ENCODE measurements at regions not wholly inside any gene's neighbourhood (a gene's known extent, or its start where the extent isn't known, plus 50 kb on each side); places are given as distances from the start of the nearest gene placed in this dataset.

DNA sequence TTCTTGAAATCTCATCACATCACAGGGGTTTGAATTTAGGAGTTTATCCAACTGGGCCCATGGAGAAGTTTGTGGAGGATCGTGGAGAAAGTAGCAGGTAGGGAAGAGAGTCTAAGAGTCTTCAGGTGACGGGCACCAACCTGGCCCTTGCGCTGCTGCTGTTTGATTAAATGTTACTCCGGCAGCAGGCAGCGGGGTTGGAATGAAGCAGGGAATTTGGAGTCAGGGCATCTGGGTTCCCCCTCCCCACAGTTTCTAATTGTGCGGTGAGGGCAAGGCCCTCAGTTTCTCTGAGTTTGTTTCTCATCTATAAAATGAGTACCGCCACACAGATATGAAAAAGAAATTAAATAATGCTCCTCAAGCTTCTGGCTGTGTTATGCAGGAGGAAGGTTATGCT, 182.9 kb upstream of the RGMA start:
- DNase-seq: no peak
- TF ChIP-seq, protein P1, sequence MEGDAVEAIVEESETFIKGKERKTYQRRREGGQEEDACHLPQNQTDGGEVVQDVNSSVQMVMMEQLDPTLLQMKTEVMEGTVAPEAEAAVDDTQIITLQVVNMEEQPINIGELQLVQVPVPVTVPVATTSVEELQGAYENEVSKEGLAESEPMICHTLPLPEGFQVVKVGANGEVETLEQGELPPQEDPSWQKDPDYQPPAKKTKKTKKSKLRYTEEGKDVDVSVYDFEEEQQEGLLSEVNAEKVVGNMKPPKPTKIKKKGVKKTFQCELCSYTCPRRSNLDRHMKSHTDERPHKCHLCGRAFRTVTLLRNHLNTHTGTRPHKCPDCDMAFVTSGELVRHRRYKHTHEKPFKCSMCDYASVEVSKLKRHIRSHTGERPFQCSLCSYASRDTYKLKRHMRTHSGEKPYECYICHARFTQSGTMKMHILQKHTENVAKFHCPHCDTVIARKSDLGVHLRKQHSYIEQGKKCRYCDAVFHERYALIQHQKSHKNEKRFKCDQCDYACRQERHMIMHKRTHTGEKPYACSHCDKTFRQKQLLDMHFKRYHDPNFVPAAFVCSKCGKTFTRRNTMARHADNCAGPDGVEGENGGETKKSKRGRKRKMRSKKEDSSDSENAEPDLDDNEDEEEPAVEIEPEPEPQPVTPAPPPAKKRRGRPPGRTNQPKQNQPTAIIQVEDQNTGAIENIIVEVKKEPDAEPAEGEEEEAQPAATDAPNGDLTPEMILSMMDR (IDR thresholded peaks at IDR 0.05; ENCODE audit: low read depth, low read length): no peak
- H3K27me3 ChIP-seq (ENCODE audit: insufficient read depth, low read depth, severe bottlenecking): peaks cover 81% of the 10 kb centered on the region
- no peaks in the 10 kb centered on the region for H3K36me3 ChIP-seq
- H3K27ac ChIP-seq: no peak overlapping the region
- H3K4me3 ChIP-seq (ENCODE audit: low read depth, low read length): no peak overlapping the region
- no peaks in the 10 kb centered on the region for H3K9me3 ChIP-seq (ENCODE audit: severe bottlenecking)

DNA sequence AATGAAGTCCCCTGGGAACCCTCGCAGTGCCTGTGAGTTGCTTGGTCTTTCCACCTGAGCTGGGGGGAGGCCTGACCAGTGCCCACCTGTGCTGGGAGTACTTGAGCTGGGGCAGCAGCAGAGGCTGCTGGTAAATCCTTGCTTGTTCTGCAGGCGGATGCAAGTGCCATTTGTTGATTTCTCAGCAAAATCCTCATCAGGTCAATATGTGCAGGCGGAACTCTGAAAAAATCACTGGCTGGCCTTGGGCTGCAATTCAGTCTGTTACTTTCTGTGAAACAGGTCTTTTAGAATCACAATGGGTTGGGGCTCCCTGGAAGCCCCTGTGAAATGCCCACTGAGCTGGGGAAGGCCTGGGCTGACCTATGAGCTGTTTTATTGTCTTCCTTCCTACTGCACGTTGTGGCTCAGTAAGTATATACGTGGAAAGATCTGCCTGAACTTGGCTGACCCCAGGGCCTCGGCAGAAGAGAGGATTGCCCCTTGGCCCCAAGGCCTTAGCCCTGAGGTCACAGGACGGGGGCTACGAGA, 182.0 kb upstream of the RGMA start:
- Histone ChIP-seq H3K27me3 (ENCODE audit: insufficient read depth, low read depth, severe bottlenecking) (peaks cover 83% of the 10 kb centered on the region), H3K4me3 (ENCODE audit: low read depth, low read length) (no peak overlapping the region), H3K9me3 (ENCODE audit: severe bottlenecking) (no peaks in the 10 kb centered on the region), H3K36me3 (no peaks in the 10 kb centered on the region), H3K27ac (no peak overlapping the region)
- no peak for DNase-seq
- TF ChIP-seq, protein P1 (IDR thresholded peaks at IDR 0.05; ENCODE audit: low read depth, low read length): no peak

DNA sequence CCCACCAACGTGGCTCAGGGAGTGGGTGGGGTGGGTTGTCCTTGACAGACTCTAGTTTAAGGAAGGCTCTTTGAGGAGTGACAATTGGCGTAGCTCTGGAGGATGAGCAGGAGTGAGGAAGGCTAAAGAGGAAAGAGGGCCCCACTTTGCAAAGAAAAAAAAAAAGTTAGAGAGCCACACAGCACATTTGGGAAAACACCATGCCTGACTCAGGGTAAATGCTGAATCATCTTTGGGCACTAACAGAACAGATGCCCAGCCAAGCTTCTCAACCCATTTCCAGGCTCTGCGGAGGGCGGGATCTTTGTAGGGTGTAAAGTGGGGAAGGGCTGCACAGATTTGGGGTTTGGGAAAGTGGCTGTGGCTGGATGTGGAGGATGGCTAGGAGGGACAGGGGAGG, 179.1 kb upstream of the RGMA start:
- H3K36me3 ChIP-seq: no peaks in the 10 kb centered on the region
- DNase-seq: no peak
- H3K27ac ChIP-seq: no peak overlapping the region
- H3K27me3 ChIP-seq (ENCODE audit: insufficient read depth, low read depth, severe bottlenecking): peaks cover 84% of the 10 kb centered on the region
- H3K9me3 ChIP-seq (ENCODE audit: severe bottlenecking): no peaks in the 10 kb centered on the region
- no peak overlapping the region for H3K4me3 ChIP-seq (ENCODE audit: low read depth, low read length)
- TF ChIP-seq, protein P1 (IDR thresholded peaks at IDR 0.05; ENCODE audit: low read depth, low read length): no peak

DNA sequence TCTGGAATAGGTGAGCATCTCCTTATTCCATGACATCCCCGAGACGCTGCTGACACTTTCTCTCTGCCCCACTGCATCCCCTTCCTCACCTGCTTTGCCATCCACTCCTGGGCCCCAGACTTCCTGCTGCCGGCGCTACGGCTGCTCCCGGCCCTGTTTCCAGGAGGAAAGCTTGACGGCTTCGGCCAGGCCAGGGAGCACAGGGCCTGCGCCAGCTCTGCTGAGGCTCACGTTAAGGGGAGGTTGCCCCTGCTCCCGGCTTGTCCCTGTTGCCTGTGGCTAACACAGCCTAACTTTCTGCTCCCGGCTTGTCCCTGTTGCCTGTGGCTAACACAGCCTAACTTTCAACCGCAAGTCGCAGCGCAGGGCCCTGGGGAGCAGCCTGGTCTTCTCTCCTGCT, 177.3 kb upstream of the RGMA start:
- Histone ChIP-seq H3K36me3 (no peaks in the 10 kb centered on the region), H3K27me3 (ENCODE audit: insufficient read depth, low read depth, severe bottlenecking) (peaks cover 88% of the 10 kb centered on the region), H3K27ac (no peak overlapping the region), H3K4me3 (ENCODE audit: low read depth, low read length) (no peak overlapping the region), H3K9me3 (ENCODE audit: severe bottlenecking) (no peaks in the 10 kb centered on the region)
- DNase-seq: no peak
- TF ChIP-seq, protein P1 (IDR thresholded peaks at IDR 0.05; ENCODE audit: low read depth, low read length): no peak

DNA sequence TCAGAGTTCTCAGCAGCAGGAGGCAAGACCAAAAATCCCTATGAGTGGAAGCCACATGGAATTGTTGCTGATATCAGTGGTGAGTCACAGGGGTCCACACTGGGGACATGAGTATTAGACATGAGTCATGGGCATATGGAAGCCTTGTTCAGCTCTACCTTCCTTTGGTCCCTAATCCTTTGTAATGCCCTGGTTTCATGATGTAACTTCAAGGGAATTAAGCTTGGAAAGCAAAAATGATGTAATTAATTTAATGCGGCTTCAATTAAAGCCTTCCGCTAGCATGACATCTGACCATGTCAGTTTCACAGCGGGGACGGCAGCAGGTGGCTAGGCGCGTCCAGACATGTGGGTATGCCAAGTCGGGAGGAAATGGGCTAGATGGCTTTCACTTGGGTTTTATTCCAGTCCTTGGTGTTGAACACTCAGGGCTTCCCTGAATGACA, 176.1 kb upstream of the RGMA start:
- DNase-seq: no peak
- Histone ChIP-seq H3K36me3 (no peaks in the 10 kb centered on the region), H3K4me3 (ENCODE audit: low read depth, low read length) (no peak overlapping the region), H3K27me3 (ENCODE audit: insufficient read depth, low read depth, severe bottlenecking) (peaks cover 92% of the 10 kb centered on the region), H3K27ac (no peak overlapping the region), H3K9me3 (ENCODE audit: severe bottlenecking) (no peaks in the 10 kb centered on the region)
- TF ChIP-seq, protein P1 (IDR thresholded peaks at IDR 0.05; ENCODE audit: low read depth, low read length): no peak

DNA sequence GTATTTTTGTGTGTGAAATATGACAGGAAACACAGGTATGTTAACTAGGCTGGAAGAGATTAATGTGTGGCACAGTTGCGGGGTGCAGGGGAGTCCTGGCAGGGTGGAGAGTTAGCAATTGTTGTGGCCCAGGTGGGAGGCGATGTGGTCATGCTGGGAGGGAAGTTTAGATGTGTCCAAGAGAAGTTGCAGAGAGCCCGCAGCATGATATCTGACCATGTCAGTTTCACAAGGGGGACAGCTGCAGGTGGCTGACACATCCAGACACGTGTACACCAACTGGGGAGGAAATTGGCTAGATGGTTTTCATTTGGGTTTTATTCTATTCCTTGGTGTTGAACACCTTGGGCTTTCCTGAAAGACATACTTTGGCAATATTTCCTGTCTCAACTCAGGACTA, 172.8 kb upstream of the RGMA start:
- no peak for DNase-seq
- Histone ChIP-seq H3K4me3 (ENCODE audit: low read depth, low read length) (no peak overlapping the region), H3K36me3 (no peaks in the 10 kb centered on the region), H3K27ac (no peak overlapping the region), H3K27me3 (ENCODE audit: insufficient read depth, low read depth, severe bottlenecking) (peaks cover 94% of the 10 kb centered on the region), H3K9me3 (ENCODE audit: severe bottlenecking) (no peaks in the 10 kb centered on the region)
- TF ChIP-seq, protein P1 (IDR thresholded peaks at IDR 0.05; ENCODE audit: low read depth, low read length): no peak
